ENCODE measurements at regions not wholly inside any gene's neighbourhood (a gene's known extent, or its start where the extent isn't known, plus 50 kb on each side); places are given as distances from the start of the nearest gene placed in this dataset.

GRCh38 chr2:18066066-18066465 lies 187.6 kb downstream of the KCNS3 start:
- TF ChIP-seq CTCF (IDR thresholded peaks at IDR 0.05) (no peak), POLR2A (IDR thresholded peaks at IDR 0.05) (no peak)
